ENCODE measurements at regions not wholly inside any gene's neighbourhood (a gene's known extent, or its start where the extent isn't known, plus 50 kb on each side); places are given as distances from the start of the nearest gene placed in this dataset.

DNA sequence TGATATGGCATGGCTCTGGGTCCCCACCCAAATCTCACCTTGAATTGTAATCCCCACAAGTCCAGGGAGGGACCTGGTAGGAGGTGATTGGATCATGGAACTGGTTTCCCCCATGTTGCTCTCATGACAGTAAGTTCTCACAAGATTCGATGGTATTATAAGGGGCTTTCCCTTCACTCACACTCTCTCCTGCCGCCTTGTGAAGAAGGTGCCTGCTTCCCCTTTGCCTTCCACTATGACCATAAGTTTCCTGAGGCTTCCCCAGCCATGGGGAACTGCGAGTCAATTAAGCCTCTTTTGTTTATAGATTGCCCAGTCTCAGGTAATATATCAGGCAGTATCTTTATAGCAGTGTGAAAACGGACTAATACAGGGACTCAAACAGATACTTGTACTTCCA, 50.4 kb upstream of the ZNF532 start:
- Histone ChIP-seq H3K27me3 (ENCODE audit: control insufficient read depth, extremely low read depth, insufficient read depth, low read length) (no peaks in the 10 kb centered on the region), H3K4me2 (ENCODE audit: control insufficient read depth, extremely low read depth, insufficient read depth, low read depth, low read length) (no peak overlapping the region), H3K4me3 (ENCODE audit: control insufficient read depth in 2 of 3, extremely low read depth in 1 of 3, insufficient read depth in 2 of 3, low read depth in 1 of 3, low read length in 3 of 3) (no peak overlapping the region), H3K9me3 (ENCODE audit: control insufficient read depth, low read depth, low read length) (no peaks in the 10 kb centered on the region), H3K9me1 (ENCODE audit: control insufficient read depth, extremely low read depth, insufficient read depth, low read length) (no peaks in the 10 kb centered on the region), H3K79me2 (ENCODE audit: control insufficient read depth, insufficient read depth, low read length) (no peaks in the 10 kb centered on the region), H3K4me1 (ENCODE audit: control insufficient read depth, extremely low read depth, insufficient read depth, low read length) (no peaks in the 10 kb centered on the region), H4K20me1 (ENCODE audit: control insufficient read depth, extremely low read depth, insufficient read depth, low read length) (no peaks in the 10 kb centered on the region), H3K9ac (ENCODE audit: control insufficient read depth, extremely low read depth, insufficient read depth, low read length) (no peak overlapping the region), H3K36me3 (ENCODE audit: control insufficient read depth in 2 of 2, extremely low read depth in 1 of 2, insufficient read depth in 2 of 2, low read length in 2 of 2) (no peaks in the 10 kb centered on the region), H3K27ac (ENCODE audit: control insufficient read depth, insufficient read depth, low read length) (no peak overlapping the region), H2AFZ (ENCODE audit: control insufficient read depth, low read length) (no peak overlapping the region)
- FAIRE-seq: no peak
- no peak for DNase-seq (ENCODE audit: low read depth, low spot score)
- TF ChIP-seq, protein P1, sequence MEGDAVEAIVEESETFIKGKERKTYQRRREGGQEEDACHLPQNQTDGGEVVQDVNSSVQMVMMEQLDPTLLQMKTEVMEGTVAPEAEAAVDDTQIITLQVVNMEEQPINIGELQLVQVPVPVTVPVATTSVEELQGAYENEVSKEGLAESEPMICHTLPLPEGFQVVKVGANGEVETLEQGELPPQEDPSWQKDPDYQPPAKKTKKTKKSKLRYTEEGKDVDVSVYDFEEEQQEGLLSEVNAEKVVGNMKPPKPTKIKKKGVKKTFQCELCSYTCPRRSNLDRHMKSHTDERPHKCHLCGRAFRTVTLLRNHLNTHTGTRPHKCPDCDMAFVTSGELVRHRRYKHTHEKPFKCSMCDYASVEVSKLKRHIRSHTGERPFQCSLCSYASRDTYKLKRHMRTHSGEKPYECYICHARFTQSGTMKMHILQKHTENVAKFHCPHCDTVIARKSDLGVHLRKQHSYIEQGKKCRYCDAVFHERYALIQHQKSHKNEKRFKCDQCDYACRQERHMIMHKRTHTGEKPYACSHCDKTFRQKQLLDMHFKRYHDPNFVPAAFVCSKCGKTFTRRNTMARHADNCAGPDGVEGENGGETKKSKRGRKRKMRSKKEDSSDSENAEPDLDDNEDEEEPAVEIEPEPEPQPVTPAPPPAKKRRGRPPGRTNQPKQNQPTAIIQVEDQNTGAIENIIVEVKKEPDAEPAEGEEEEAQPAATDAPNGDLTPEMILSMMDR (optimal IDR thresholded peaks at IDR 0.05 in 1 of 3, IDR thresholded peaks at IDR 0.05 in 1 of 3, conservative IDR thresholded peaks at IDR 0.05 in 1 of 3; ENCODE audit: extremely low read depth in 1 of 3, insufficient read depth in 2 of 3, low read length in 3 of 3): no peak
- TF ChIP-seq EZH2 (IDR thresholded peaks at IDR 0.05; ENCODE audit: low read length): no peak
- dilution Hi-C loops (cut with MboI; ENCODE audit: extremely low pct_ligation_motif_present, low sequenced_read_pairs): no loop called here

Data from keratinocyte (primary cell).